Lower leg skin (tissue), 4 donors: ENCODE measurements at regions not wholly inside any gene's neighbourhood (a gene's known extent, or its start where the extent isn't known, plus 50 kb on each side); places are given as distances from the start of the nearest gene placed in this dataset.
"Not testable (repeated sequence)": the region's sequence is repeated elsewhere in the genome, so short reads cannot be mapped to it uniquely, and the experiment has no call there.

Experiments used
- DNase-seq, 2 donors: peaks; one replicate each; pipeline ENCODE4 v3.0.0-alpha.2; 2019; ENCODE audit warnings: low spot score in 2 of 2
- H3K4me3 ChIP-seq: fragments of 200-600 bp; sonication (generic); 2 replicates; pipeline ENCODE4 v1.5.1; 2017; ENCODE audit warnings: mild to moderate bottlenecking, low read depth; ENCODE audit not compliant: poor library complexity, severe bottlenecking
- CTCF ChIP-seq, 3 donors: fragments of 450-650 bp; IDR thresholded peaks; one replicate each; pipeline ENCODE4 v1.5.1; 2016; ENCODE audit warnings: antibody characterized with exemption in 3 of 3, mild to moderate bottlenecking in 3 of 3, moderate library complexity in 2 of 3
- POLR2A ChIP-seq, 2 donors: fragments of 450-650 bp; IDR thresholded peaks; one replicate each; pipeline ENCODE4 v1.6.1; 2016 to 2017; ENCODE audit warnings: antibody characterized with exemption in 2 of 2, mild to moderate bottlenecking in 1 of 2, moderate library complexity in 1 of 2
- WGBS, 2 donors: methylation state at CpG; one replicate each; pipeline ENCODE4 v1.1.5; 2018; 5-methylcytosine and 5-hydroxymethylcytosine counted together
- intact Hi-C: fragments of 100-400 bp; cut with DNase I; formaldehyde crosslinking; loops from one replicate; pipeline ENCODE4 v1.15.0; 2023; ENCODE audit warnings: low total_unique reads

- no peak for DNase-seq
- intact Hi-C loops, result no loop called here
- H3K4me3 ChIP-seq, result no peak overlapping the region
- TF ChIP-seq CTCF (IDR thresholded peaks at IDR 0.05), result no peak
- TF ChIP-seq POLR2A (IDR thresholded peaks at IDR 0.05), result no peak
Measured at GRCh38 chr11:98734686-98735085, 286.1 kb upstream of the CNTN5 start.

- WGBS, 2 donors, result 53 to 75% methylated on average over 7 of the region's 7 CpGs
- H3K4me3 ChIP-seq, result no peak overlapping the region
- DNase-seq, result no peak
- intact Hi-C loops, result no loop called here
- TF ChIP-seq CTCF (IDR thresholded peaks at IDR 0.05) (no peak), POLR2A (IDR thresholded peaks at IDR 0.05) (no peak)
Measured at GRCh38 chr11:98736833-98737232, 283.9 kb upstream of the CNTN5 start.

GRCh38 chr11:98740321-98740720 is 280.4 kb upstream of the CNTN5 start:
- intact Hi-C loops, result no loop called here
- TF ChIP-seq CTCF (IDR thresholded peaks at IDR 0.05) (no peak), POLR2A (IDR thresholded peaks at IDR 0.05) (no peak)
- DNase-seq, result no peak
- no peak overlapping the region for H3K4me3 ChIP-seq

GRCh38 chr11:98763446-98763845 is 257.3 kb upstream of the CNTN5 start:
- 98% methylated on average over 20 to 21 of the region's 21 CpGs for WGBS, 2 donors
- DNase-seq, intact Hi-C loops, H3K4me3 ChIP-seq: not testable (repeated sequence)

- no peak overlapping the region for H3K4me3 ChIP-seq
- intact Hi-C loops, result no loop called here
- TF ChIP-seq POLR2A (IDR thresholded peaks at IDR 0.05) (no peak), CTCF (IDR thresholded peaks at IDR 0.05) (no peak)
- no peak for DNase-seq
- 88 to 90% methylated on average over 2 of the region's 2 CpGs for WGBS, 2 donors
Measured at GRCh38 chr11:98766903-98767302, 253.8 kb upstream of the CNTN5 start.

GRCh38 chr11:98770046-98770445 is 250.7 kb upstream of the CNTN5 start:
- WGBS, 2 donors, result 81 to 83% methylated on average over 15 to 20 of the region's 29 CpGs
- intact Hi-C loops, DNase-seq, H3K4me3 ChIP-seq: not testable (repeated sequence)

- 56 to 63% methylated on average over 4 of the region's 4 CpGs for WGBS, 2 donors
- TF ChIP-seq CTCF (IDR thresholded peaks at IDR 0.05), result no peak
- no peak for TF ChIP-seq POLR2A (IDR thresholded peaks at IDR 0.05)
- no peak overlapping the region for H3K4me3 ChIP-seq
- no peak for DNase-seq
- intact Hi-C loops, result no loop called here
Measured at GRCh38 chr11:98771791-98772190, 249.0 kb upstream of the CNTN5 start.
